CD4-positive, alpha-beta T cell treated with Interleukin-15 for 1 hour (primary cell): ENCODE measurements at regions not wholly inside any gene's neighbourhood (a gene's known extent, or its start where the extent isn't known, plus 50 kb on each side); places are given as distances from the start of the nearest gene placed in this dataset.

Experiments used
- DNase-seq: peaks from one replicate; pipeline ENCODE4 v3.0.0-alpha.2; 2020

DNA sequence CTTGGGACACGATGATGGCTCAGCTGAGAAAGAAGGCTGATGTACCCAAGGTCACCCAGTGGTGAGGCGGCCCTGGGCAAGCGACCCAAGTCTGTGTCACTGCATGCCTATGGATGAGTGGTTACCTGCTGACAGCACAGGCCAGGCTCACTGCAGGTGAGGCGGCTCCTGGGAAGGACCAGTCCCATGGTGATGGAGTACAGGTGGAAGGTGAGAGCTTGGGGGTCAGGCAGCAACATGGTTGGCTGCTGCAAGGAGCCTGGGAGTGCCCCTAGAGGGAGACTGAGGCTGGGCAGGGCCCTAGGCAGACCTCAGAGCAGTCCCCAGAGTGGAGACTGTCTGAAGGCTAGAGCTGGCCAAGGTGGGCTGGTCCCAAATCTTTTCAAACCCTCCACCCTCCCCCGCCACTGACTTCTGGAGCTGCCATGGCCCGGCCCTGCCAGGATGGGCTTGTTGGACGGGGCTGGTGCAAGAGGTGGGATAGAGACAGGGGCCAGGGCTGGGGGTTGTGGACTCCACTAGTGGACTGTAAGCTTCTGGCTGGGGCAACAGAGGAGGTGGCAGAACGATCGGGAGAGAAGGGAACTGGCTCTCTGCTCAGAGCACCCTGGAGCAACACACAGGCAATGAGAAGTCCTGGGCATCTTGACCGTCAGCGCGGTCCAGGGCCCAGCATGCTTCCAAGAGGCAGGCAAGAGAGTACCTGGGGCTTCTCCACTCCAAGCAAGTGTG lies 72.5 kb upstream of the SLC6A11 start:
- DNase-seq: no peak

- DNase-seq: no peak
Measured at GRCh38 chr3:10744098-10744465, 71.9 kb upstream of the SLC6A11 start.

DNA sequence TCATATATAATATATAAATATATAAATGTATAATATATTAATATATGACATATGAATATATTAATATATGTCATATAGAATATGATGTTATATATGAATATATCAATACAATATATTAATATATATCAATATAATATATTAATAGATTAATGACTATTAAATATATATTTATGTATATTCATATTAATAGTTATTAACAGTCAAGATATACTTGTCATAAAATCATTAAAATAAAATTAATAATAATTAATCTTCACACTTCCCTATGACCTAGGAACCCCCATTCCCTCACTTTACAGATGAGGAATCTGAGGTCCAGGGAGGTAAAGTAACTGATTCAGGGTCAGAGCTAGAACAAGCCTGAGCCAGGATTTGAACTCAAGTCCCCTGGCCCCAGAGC lies 70.6 kb upstream of the SLC6A11 start:
- DNase-seq: no peak

GRCh38 chr3:10746001-10746400 lies 70.0 kb upstream of the SLC6A11 start:
- DNase-seq: no peak

DNA sequence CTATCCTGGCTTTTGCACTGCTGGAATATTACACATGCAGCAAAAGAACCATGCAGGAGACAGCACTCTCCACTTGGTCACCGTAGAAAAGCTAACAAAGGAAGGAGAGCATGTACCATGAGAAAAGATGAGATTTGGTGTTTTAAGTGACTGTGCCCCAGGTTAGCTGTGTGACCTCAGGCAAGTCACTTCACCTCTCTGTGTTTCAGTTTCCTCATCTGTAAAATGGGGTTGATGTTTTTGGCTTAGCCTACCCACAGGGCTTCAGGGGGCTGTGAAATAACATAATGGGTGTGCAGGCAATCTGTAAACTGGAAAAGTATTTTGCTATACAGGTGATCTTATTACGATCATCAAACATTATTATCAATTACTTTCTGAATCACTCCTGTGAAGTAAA lies 69.3 kb upstream of the SLC6A11 start:
- DNase-seq: no peak

- no peak for DNase-seq
Measured at GRCh38 chr3:10747341-10747740, 68.7 kb upstream of the SLC6A11 start.

GRCh38 chr3:10748040-10748439 lies 68.0 kb upstream of the SLC6A11 start:
- DNase-seq: no peak

DNA sequence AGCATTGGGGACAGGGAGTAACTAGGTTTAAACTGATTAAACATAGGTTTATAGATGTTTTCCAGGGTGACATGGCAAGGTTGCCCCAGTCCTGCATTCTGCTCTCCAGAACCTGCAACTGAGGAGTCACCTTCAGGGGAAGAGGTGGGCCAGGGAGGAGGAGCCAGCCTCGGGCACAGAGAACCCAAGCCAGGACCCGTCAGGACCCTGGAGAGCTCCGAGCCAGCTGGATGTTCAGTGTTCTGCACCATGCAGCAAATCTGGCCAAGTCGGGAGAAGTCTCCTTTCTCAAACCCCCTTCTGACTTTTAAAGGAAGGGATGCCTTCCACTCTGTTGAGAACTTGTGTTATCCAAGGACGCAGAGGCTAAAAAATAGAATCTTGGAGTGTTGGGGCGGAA lies 62.1 kb upstream of the SLC6A11 start:
- DNase-seq: no peak

DNA sequence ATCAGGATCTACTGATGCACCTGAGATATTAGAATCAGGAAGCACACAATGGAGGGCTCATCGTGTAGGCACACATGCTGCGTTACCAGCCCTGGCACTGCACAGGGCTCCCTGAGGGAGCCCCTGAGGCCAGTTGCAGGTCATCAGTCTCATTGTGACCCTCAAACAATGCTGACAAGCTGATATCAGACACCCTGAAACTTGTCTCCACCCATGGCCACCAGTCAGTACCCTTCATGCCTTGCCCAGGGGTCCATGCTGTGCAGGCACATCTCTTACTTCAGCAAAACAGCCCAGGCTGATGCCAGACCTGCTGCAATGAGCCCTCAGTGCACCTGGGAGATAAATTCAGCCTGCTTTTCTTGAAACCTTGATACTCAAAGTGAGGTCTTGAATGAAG lies 59.5 kb upstream of the SLC6A11 start:
- DNase-seq: no peak

DNA sequence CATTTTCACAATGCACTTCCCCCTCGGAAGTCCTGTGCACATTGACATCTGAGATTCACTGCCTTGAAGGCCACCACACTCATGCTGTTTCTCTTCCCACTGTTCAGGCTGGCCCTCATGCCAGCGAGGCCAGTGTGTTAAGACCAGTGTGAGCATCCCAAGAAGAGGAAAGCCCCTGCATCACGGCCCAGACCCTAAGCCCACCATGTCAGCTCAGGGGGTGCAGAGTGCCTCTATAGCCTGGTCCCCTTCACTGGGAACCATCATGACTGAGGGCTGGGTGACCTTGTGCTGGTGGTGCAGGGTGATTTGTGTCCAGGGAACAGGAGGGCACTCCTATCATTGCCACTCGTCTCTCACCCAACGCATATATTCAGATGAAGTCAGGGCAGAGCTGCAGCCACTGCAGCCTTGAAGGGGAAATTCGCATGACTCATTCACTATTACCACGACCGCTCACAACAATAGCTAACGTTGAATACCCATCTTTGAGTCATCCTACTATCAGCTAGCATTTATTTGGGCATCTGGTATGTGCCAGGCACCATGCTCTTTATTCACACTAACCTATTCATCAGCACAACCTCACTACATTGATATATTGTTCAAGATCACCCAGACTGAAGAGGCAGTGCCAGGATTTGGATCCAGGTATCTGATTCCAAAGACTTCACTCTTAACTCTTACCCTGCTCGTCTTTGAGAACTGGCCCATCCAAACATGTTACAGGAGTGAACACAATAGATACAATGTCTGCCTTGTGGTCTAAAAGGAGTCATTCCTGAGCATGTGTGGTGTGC lies 58.8 kb upstream of the SLC6A11 start:
- DNase-seq: no peak

DNA sequence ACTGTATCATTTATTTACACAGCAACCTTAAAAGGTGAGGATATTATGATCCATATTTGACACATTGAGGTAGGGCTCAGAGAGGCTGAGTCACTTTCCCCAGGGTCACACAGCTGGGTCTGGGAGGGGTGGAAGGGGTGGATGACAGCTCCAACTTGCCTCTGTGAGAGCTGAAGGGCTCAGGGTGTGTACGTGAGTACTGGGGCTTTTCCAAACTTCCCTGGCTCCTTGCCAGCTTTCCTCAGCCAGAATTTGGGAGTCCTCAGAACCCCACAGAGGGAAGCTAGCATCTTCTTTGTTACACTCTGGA lies 58.3 kb upstream of the SLC6A11 start:
- no peak for DNase-seq

DNA sequence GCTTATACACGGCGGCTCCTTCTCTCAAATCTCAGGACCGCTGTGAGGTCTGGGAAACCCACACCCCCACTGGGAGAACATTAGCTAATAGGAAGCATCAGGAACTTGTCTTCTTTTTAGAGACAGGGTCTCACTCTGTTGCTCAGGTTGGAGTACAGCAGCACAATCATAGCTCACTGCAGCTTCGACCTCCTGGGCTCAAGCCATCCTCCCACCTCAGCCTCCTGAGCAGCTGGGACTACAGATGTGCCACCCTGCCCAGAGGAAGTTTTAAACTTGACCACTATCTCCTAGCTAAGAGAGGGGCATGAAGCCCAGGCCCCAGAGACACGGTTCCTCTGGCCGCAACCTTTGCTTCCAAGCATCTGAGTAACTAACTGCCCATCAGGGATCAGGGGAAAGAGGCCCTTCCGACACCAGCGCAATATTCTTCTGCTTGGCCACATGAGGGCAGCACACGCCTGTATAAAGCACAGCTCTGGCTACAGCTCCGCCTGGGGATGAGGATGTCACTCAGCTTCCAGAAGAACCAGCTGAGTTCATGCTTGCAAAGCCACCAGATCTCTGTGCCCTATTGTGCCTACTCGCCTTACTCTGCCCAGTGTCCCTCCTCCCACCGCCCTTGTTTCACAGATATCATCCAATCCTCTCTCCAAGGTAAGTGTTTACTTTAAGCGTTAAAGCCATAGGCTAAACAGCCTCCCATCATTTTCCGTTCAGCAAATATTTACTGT lies 57.6 kb upstream of the SLC6A11 start:
- peak; percentile 38 for DNase-seq

GRCh38 chr3:10759495-10759894 lies 56.5 kb upstream of the SLC6A11 start:
- DNase-seq: no peak

GRCh38 chr3:10760199-10760598 lies 55.8 kb upstream of the SLC6A11 start:
- no peak for DNase-seq

DNA sequence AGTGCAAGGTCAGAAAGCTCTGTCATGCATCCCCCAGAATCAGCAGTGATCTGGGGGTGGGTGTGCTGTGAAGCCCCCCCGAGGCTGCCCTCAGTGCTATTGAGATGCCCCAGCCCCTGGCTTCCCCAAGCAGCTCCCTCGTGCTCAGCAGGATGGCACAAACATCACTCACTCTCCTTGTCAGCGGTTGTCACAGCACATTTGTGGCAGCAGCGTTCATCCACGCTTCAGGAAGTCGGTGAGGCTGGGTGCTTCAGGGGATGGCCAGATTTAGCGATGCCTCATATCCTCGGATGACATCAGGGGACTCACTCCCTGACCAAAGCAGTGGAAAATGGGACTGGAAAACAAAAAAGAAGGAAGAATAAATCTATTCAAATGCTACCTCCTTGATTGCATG lies 54.4 kb upstream of the SLC6A11 start:
- no peak for DNase-seq

DNA sequence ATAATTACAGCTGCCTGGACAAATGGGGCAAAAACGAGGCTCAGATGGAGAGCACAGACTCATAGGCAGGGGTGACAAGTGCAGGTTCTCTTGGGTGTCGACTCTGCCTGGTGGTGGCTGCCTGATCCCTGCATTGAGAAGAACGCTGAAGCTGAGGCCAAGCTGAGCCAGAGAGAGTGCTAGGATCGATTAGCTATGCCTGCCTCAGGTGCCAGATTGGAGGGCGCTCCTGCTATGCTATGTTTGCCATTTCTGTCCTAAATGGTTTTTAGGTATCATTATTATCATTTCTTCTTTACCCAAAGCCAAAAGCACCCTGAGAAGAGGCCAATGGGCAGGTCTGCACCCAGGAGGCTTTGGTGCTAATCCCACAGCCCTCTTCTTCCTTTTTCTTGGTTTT lies 53.9 kb upstream of the SLC6A11 start:
- no peak for DNase-seq

DNA sequence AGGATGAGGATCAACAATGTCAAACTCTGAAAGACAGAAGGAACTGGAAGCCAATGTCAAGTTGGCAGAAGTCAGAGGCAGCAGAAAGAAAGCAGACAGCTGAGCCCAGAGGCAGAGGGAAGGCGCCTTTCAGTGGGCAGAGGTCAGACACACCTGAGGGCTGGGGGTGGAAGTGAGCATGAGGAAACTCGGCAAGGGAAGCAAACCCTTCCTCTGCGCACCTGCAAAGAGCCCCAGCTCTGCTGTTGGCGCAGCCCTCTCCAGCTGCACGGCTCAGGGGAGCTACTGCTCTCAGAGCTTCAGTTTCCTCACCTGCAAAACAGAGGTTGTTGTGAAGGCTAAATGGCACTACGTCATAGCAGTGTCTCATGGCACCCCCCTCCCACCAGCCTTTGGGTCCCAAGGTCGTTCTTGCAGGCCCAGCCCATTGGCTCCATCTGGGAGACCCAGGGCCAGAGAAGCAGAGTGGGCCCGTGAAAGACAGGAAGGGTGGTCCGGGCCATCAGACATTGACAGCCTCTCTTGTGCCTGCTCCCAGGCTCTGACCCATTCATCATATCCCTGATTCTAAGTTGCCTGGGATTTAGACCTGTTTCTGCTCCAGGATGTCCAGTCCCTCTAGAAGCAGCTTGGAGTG lies 53.3 kb upstream of the SLC6A11 start:
- DNase-seq: no peak

- no peak for DNase-seq
Measured at GRCh38 chr3:10763248-10763620, 52.8 kb upstream of the SLC6A11 start.

- DNase-seq: no peak
Measured at GRCh38 chr3:10763817-10764258, 52.2 kb upstream of the SLC6A11 start.

DNA sequence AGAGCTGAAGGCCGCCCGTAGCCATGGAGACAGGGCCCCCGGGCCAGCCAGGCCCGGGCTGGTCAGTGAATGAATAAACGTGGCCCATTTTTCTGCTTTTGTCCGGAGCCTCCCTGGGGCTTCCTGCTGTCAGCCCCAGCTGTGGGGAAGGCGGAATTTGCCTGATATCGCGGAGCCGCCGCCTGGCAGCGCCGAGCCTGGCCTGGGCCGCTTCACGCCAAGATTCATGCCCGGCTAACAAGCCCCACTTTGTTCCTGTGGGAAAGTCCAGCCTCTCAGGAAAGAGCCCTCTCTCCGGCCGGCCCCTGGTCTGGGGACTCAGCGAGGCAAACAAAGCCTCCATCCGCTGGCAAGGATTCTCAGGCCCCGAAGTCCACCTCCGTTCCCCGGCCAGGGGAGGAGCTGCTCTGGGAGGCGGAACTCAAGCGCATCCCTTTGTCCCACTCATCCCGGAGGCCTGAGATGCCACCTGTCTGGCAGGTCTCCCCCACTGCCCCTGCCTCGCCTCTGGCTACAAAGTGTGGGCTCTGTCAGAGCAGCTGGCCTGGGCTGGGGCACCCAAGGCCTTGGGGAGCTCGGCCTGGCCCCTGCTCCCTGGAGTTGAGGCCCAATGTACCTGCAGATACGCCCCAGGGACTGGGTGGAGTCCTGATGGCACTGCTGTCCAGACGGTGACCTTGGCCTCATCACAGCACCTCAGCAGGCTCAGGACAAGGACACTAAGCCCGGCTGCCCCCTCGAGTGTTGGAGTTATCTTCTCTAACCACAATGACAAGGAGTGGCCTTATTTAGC lies 51.6 kb upstream of the SLC6A11 start:
- no peak for DNase-seq

DNA sequence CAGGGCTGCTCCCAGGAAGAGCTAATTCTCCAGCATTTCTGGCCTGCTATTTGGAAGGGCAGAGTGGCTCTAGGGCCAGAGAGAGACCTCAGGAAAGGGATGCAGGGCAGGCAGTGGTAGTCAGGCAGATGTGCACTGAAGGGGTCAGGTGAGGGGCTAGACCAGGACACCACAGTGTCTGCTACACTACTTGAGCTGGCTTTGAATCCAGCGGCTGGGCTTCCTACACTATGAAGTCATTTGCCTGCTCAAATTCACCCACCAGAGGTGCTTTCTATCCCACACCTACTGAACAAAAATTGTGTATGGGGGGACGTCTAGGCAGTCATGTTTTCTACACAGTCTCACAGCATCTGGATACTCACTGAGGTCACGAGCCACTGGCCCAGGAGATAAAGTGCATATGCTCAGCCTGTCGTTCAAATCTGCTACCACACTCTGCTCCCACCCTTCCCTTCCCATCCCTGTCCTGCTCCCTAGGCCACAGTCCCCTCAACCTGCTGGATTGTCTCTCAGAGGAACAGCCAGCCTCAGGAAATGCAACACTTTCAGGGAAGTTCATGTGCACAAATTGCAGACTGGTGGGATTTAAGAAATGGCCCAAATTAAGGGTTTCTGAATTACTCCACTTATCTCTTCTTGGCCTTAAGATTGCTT lies 49.9 kb upstream of the SLC6A11 start:
- DNase-seq: no peak
